ENCODE measurements at regions not wholly inside any gene's neighbourhood (a gene's known extent, or its start where the extent isn't known, plus 50 kb on each side); places are given as distances from the start of the nearest gene placed in this dataset.

DNA sequence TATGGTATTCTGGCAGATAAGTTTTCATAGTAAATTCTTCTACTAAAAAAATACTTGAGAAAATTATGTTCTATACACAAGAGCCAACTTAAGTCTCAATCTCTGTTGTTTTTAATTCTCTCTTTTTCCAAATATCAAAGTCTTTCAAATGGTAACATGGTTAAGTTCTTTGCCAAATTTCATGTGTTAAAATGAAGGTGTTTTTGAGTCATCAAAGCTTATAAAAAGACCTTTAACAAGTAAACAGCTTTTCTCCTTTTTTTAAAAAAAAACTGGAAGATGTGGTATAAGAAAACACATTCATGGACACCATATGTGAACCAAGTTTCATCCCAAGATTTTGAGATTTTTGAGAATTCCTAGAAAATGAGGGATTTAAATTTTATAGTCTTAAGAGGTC is 111.3 kb downstream of the FOXG1 start:
- no peaks in the 10 kb centered on the region for H3K79me1 ChIP-seq (ENCODE audit: low read depth, low read length)
- TF ChIP-seq GABPA (IDR thresholded peaks at IDR 0.05; ENCODE audit: borderline replicate concordance, insufficient read depth, low read length) (no peak), EGR1 (IDR thresholded peaks at IDR 0.05; ENCODE audit: borderline replicate concordance, low read depth, low read length) (no peak), CBX5 (IDR thresholded peaks at IDR 0.05; ENCODE audit: low read depth, low read length) (no peak), GTF2F1 (IDR thresholded peaks at IDR 0.05; ENCODE audit: borderline replicate concordance, low read depth, low read length) (no peak), SIRT6 (IDR thresholded peaks at IDR 0.05; ENCODE audit: low read length) (no peak), EZH2 (IDR thresholded peaks at IDR 0.05; ENCODE audit: low read depth, low read length, severe bottlenecking) (no peak), E2F6 (IDR thresholded peaks at IDR 0.05) (no peak), NANOG (IDR thresholded peaks at IDR 0.05; ENCODE audit: insufficient read depth, low read depth, low read length, poor library complexity, severe bottlenecking) (no peak), EP300 (IDR thresholded peaks at IDR 0.05; ENCODE audit: borderline replicate concordance in 1 of 2, low read depth in 2 of 2, low read length in 2 of 2) (no peak), RFX5 (IDR thresholded peaks at IDR 0.05; ENCODE audit: borderline replicate concordance, low read depth, low read length) (no peak), CREB1 (IDR thresholded peaks at IDR 0.05) (no peak), PHF8 (conservative IDR thresholded peaks at IDR 0.05; ENCODE audit: low read depth, low read length) (no peak), SIX5 (IDR thresholded peaks at IDR 0.05; ENCODE audit: low read depth, low read length) (no peak)
- TF ChIP-seq, protein P1, sequence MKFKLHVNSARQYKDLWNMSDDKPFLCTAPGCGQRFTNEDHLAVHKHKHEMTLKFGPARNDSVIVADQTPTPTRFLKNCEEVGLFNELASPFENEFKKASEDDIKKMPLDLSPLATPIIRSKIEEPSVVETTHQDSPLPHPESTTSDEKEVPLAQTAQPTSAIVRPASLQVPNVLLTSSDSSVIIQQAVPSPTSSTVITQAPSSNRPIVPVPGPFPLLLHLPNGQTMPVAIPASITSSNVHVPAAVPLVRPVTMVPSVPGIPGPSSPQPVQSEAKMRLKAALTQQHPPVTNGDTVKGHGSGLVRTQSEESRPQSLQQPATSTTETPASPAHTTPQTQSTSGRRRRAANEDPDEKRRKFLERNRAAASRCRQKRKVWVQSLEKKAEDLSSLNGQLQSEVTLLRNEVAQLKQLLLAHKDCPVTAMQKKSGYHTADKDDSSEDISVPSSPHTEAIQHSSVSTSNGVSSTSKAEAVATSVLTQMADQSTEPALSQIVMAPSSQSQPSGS (IDR thresholded peaks at IDR 0.05; ENCODE audit: low read length) = no peak

More for the DNA sequence above, 111.3 kb downstream of the FOXG1 start:
- Histone ChIP-seq H2BK12ac (ENCODE audit: low read depth, low read length) (no peak overlapping the region), H3K4me1 (replicated peaks in 1 of 4; ENCODE audit: control insufficient read depth in 3 of 4, insufficient read depth in 4 of 4, low read length in 3 of 4) (peaks cover 0 to 7% (median 1%) of the 10 kb centered on the region in 4 experiments; a peak in 3 of 7 replicates), H3K27me3 (replicated peaks in 1 of 4; ENCODE audit: control insufficient read depth in 3 of 4, extremely low read depth in 1 of 4, insufficient read depth in 3 of 4, low read length in 3 of 4) (no peaks in the 10 kb centered on the region), H4K20me1 (replicated peaks in 1 of 2; ENCODE audit: control insufficient read depth in 1 of 2, insufficient read depth in 2 of 2, low read length in 2 of 2) (no peaks in the 10 kb centered on the region), H2BK120ac (replicated peaks; ENCODE audit: low read depth, low read length) (no peak overlapping the region), H3K27ac (ENCODE audit: low read depth, low read length) (no peak overlapping the region), H3K23me2 (ENCODE audit: low read depth, low read length) (no peaks in the 10 kb centered on the region), H4K8ac (ENCODE audit: extremely low read depth, insufficient read depth, low read length) (no peak overlapping the region), H3K9ac (replicated peaks in 1 of 4; ENCODE audit: extremely low read depth in 1 of 4, low read depth in 3 of 4, low read length in 3 of 4) (no peak overlapping the region), H2BK15ac (ENCODE audit: low read length) (no peak overlapping the region), H3K18ac (ENCODE audit: extremely low read depth, low read length) (no peak overlapping the region), H3K79me2 (ENCODE audit: control insufficient read depth in 1 of 2, insufficient read depth in 2 of 2, low read length in 2 of 2) (no peaks in the 10 kb centered on the region), H3K56ac (replicated peaks; ENCODE audit: insufficient read length, low read depth, low read length) (no peak overlapping the region), H3K9me3 (ENCODE audit: insufficient read depth in 2 of 2, low read depth in 1 of 2, low read length in 1 of 2) (no peaks in the 10 kb centered on the region), H3K14ac (ENCODE audit: insufficient read length) (no peak overlapping the region), H2BK5ac (ENCODE audit: low read depth, low read length) (no peak overlapping the region), H2AK5ac (ENCODE audit: low read depth, low read length) (no peak overlapping the region), H4K91ac (replicated peaks; ENCODE audit: insufficient read length, low read length) (no peak overlapping the region), H2BK20ac (ENCODE audit: low read length) (no peak overlapping the region), H3K4me2 (ENCODE audit: insufficient read depth in 1 of 2, low read depth in 2 of 2, low read length in 2 of 2) (no peak overlapping the region), H4K5ac (ENCODE audit: insufficient read length, low read depth, low read length) (no peak overlapping the region), H2AFZ (ENCODE audit: low read length) (no peak overlapping the region), H3K4me3 (ENCODE audit: extremely low read depth in 1 of 4, insufficient read depth in 2 of 4, low read depth in 3 of 4, low read length in 4 of 4) (no peak overlapping the region), H3K4ac (replicated peaks; ENCODE audit: insufficient read length, low read depth, low read length) (no peak overlapping the region), H3K36me3 (ENCODE audit: control insufficient read depth in 2 of 4, insufficient read depth in 4 of 4, low read length in 3 of 4) (no peaks in the 10 kb centered on the region), H3K23ac (ENCODE audit: insufficient read length) (no peak overlapping the region)
- DNase-seq (ENCODE audit: low read depth in 1 of 2, low spot score in 2 of 2) (no peak), FAIRE-seq (no peak)
- ChIA-PET POLR2A (ENCODE audit: partially characterized antibody) (no interaction called here), CTCF (ENCODE audit: partially characterized antibody) (no interaction called here)
